DMS153 (cell line): ENCODE measurements at regions not wholly inside any gene's neighbourhood (a gene's known extent, or its start where the extent isn't known, plus 50 kb on each side); places are given as distances from the start of the nearest gene placed in this dataset.

Source experiments
- DNase-seq: peaks from one replicate; lab custom pipeline; 2025; lab: John Stamatoyannopoulos, UW

DNA sequence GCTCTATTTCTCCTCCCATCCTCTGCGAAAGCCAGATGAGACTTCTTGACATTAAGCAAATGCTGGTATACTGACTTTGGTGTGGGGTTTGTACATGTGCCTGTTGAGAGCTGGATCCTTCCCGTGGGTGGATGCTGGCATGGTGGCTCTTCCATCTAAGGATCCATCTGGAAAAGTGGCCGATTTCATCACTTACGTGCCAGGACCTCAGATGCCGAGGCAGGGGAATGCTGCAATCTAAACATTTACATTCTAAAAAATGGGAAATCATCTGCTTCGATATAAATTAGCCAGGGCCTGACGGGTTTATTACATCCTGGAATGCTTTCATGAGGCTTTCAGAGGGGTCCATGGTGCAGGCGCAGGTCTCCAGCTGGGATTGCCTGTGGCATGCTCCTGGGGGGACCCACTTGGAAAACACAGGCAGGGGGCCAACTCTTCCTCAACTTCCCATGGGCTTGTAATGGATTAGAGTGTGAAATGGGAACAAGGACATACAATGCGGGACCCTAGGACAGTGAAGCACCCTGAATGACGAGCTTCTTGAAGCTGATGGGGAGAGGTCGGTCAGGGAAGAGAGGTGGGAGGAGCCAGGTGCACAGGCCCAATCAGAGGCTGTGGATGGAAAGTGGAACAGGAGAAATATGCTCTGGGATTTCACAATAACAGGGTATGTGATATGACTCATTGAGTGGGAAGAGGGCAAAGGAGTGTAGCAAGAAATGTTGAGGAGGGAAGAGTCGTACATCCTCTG lies 105.5 kb upstream of the PITX1 start:
- DNase-seq, result no peak

DNA sequence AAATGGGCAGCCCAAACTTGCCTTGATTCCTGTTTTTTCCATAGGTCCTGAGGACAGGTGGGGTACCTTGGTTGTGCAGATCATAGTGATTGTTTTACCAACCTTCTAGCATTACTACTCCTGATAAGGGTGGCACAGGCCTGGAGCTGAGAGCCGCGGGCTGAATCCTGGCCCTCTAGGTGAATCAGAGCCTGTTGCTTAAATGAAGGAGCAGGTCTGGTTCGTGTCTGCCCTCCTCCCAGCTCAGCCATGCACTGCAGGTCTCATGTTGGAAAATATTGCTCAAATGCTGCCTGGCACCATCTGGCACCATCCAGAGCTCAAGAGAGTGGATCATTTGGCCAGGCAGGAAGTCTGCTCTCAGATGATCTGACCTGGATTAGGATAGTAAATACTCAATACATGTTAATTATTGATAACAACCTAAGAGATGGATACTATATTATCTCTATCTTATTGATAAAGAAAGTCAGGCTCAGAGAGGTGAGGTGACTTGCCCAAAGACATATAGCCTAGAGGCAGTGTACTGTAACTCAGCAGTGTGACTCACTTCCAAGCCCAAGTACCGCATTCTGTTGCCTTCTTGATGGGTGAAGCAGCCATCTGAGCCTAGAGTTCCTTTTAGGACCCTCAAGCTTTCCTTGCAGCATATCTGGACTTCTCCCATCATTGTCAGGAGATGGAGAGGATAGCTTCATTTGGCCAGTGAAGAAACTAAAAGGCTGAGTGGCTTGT lies 104.3 kb upstream of the PITX1 start:
- no peak for DNase-seq

DNA sequence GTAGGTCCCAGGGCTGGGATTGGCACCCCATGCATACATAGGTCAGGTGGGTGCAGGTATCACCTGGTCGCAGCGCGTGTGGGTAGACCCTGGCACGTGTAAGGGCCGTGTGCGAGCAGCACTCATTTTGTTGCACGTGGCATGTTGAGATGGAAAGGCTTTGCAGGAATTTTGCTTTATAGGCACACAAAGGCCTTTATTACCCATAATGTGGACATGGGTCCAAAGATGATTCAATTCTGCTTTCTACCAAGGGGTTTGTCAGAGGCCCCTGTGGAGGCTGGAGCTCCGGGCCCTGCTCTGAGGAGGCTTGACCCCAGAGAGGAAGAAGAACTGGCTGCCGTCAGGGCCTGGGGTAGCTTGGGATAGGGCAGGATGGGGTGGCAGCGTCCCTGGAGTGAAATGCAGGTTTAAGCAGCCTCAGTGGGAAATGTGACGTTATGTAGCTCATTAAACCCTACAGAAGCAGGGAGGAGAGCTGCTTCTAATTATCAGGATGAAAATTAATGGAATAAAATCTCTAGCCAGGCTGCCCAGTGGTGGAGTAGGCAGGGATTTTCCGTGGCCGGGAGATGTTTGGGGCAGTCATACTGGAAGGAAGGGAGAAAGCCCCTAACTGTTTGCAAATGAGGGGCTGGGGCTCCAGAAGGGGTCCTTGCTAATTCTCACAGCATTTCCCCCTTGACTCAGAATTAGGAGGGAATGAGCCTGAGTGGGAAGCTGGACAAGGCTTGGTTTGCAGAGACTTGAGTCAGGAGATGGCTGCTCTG lies 103.3 kb upstream of the PITX1 start:
- no peak for DNase-seq

DNA sequence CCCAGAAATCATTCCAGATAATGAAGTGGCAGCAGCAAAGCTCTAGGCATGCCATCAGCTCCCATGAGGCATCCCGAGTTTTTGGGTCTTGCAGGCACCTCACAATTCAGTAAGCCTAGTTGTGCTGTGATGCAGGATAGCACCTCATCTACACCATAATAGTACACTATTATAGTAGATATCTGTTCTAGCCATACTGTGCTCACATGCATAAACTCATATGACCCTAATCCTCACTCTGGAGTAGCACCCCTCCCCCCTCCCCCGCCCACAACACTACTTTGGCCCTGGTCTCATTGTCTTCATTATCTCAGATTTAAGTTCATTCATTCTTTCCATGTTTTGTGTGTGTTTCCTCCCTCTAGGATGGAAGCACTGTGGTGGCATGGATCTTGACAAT lies 102.5 kb upstream of the PITX1 start:
- no peak for DNase-seq

- DNase-seq, result peak; percentile 63
These were observed 101.7 kb upstream of the PITX1 start for GRCh38 chr5:135135530-135136226.

DNA sequence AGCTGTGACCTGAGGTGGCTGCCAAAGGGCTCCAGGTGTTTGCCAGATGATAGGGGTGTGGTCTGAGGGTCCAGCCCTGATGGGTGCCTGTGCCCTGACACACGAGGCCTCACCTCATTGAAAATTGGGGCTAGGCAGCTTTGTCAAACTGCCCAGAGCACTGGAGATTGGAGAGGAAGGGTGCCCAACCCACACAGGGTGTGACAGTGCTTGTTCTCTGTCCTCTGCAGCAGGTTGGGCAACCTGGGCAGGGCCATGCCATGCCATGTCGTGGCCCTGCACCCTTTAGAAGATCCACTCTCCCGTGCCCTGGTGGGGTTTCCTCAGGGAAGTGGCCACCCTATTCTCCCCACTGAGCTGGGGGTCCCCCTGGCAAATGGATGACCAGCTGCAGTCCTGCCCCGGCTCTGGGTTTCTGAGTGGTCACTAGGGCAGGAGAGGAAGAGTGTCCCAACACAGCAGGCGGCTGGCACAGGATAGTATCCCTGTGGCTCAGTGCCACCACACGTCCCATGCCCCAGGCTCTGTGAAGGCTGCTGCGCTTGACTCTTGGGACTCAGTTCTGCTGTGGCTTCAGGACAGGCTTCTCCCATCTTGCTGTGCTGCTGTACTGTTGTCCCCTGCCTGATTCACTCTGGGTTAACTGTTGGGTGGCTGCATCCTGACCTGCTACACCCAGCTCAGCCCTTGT lies 100.8 kb upstream of the PITX1 start:
- no peak for DNase-seq

DNA sequence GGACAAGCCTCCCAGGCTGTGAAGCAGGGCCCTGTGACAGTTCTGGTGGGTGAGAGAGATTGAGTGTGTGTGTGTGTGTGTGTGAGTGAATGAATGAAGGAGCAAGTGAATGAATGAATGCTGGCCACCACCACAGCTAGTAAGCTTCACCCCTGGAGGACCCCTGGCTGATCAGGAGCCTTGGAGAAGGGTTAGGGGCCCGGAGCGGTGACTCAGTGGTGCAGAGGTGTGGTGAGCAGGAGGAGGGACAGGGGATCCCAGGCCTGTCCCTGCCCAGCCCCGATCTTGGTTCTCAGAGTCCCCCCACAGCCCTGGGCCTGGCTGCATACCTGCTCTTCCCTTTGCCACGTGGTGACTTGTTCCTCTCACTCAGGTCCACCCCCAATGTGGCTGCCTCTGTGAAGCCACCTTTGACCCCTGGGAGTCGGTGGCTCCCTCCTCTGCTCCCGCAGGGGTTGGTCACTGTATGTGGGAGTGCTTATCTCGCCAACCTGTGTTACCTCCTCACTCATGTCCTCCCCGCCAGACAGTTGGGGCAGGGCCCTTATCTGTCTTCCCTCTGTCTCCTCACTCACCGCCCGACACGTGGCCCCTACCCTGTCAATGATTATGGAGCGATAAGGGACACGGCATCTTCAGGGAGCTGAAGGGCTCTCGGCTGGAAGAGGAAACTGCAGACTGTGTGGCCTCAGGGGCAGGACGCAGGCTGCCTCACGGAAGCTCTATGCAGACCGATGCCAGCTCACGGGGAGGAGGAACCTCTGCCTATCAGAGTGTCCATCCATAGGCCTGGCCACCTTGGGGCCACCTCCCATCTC lies 99.9 kb upstream of the PITX1 start:
- DNase-seq, result no peak

DNA sequence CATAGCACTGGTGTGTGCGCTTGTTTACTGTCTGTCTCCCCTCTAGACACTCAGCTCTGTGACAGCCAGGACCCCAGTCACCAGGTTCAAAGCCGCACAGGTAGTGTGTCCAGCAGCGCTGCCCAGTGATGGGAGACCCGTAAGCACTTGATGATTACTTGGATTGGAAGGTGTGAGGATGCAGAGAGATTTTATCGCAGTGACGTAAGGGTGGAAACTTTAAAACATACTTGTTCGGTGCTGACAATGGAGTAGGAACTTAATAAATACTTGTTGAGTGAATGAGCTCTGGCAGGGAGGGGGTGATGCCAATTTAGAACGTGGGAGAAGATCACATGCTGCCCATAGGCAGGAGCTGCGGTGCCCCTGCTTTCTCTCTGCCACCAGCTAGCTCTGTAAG lies 99.2 kb upstream of the PITX1 start:
- no peak for DNase-seq

GRCh38 chr5:135131801-135132680 lies 98.0 kb upstream of the PITX1 start:
- no peak for DNase-seq

DNA sequence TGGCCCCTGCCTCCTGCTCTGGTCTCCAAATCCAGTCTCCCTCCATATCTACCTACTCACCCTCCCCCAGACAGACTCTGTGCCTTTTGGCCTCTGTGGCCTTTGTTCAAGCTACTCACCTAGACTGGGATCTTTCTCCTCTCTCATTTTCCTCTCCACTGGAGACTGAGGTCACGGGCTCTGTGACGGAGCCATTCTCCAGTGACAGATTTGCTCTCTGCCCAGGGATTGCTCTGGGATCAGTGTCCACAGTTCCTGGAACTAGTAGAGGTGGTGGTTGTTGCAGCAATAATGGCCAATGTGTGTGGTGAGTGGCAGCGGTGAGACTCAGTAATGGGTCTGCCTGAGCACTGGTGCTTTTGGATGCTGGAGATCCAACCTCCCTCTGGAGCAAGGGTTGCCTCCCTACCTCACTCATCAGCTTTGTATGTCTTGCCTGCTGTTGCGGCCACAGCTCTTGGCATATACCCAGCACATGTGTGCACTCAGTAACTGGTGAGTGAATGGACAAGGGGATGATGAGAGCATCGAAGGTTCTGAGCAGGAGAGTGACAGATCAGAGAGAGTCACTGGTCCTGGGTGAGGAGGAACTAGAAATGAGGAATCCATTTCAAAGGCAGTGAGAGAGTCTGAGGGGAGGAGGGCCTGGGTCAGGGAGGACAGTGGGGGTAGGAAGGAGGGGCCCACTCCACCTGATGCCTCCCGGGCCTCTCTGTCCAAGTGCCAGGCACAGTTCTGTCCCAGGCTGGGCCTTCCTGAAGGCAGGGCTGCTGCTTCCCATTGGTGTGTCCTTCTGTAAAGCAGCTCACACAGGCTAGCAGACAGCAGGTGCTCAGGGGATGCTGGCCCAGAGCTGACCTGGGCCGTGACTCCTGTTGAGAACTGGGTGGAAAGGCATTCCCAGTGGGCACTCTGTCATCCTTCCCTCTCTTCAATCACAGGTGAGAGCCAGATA lies 96.5 kb upstream of the PITX1 start:
- no peak for DNase-seq

- DNase-seq, result no peak
These were observed 95.3 kb upstream of the PITX1 start for GRCh38 chr5:135129307-135129706.

- DNase-seq, result no peak
These were observed 94.3 kb upstream of the PITX1 start for GRCh38 chr5:135128361-135128760.

GRCh38 chr5:135127439-135128240 lies 93.6 kb upstream of the PITX1 start:
- DNase-seq, result no peak

DNA sequence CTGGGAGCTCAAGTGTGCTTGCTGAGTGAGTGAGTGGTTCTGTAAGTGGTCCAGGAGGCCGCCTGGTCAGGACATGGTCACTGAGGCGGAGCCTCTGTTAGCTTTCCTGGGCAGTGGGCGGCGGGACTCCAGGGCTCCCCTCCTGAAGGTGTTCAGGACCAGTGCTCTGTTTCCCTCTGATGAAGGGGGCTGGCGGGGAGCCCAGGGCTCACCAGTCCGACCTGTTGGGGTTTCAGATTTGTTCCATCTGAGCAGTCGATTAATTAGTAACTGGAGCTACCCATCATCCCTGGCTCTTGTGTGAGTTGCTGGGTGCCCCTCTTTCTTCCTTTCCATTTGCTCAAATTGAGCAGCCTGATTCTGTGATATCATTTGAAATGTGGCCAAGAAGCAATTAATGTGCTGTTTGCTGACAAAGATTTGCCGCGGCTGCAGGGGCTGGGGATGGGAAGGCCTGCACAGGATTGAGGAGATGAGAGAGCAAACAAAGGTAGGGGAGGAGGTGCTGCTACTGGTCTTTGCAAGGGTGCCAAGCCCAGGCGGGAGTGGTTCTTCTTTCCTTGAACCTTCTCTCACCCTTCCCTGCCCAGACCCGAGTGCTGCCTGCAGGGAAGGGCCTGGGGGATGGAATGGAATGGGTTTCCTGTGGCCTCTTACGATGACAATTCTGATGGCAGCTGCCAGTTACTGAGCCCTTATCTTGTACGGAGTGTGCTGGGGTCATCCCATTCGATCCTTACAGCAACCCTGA lies 92.8 kb upstream of the PITX1 start:
- no peak for DNase-seq

DNA sequence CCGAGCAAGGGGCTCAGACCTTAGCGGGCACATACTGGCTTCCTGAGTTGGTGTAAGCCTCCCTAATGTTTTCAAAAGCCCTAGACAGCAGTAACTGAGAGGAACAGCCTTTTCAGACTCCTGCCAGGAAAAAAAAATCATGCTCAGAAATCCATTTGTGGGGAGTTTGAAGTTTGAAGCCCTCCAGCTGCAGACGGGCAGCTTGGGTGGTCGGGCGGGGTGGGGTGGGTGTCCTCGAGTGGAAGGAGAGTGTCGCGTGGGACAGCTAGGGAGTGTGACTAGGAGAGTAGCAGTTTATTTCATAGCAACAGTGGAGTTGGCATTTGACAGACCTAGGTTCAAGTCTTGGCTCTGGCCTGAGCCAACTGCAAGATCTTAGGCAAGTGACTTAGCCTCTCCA lies 90.7 kb upstream of the PITX1 start:
- DNase-seq, result no peak

DNA sequence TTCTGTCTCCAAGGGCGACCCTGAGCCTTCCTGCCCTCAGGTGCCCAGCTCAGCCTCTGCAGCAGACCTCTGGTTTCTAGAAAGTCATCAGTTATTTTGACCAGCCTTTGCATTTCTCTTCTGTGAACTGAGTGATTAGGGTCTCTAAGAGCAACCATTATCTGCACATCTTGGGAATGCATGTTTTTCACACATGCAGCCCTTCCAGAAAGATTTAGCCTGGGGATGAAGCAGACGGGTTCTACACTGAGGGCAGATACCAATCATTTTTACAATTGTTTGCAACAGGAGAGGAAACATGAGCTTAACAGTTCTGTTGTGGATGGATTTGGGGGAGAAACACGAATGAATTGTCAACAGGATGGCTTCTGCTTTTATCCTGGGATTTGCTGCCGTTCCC lies 90.1 kb upstream of the PITX1 start:
- DNase-seq, result no peak

- DNase-seq, result no peak
These were observed 88.8 kb upstream of the PITX1 start for GRCh38 chr5:135122797-135123196.
